Endothelial cell of umbilical vein (primary cell): ENCODE measurements at regions not wholly inside any gene's neighbourhood (a gene's known extent, or its start where the extent isn't known, plus 50 kb on each side); places are given as distances from the start of the nearest gene placed in this dataset.

ENCODE experiments used
- BruUV-seq: library from RNA; stranded (reverse); fragments of 400-500 nt; replicated peaks from 2 replicates; lab custom pipeline; 2021; lab: Mats Ljungman, UMichigan
- CTCF ChIA-PET: fragments of 300-600, 350-600 bp; sonication (Branson Sonifier 250); formaldehyde crosslinking; loops from one replicate; lab custom pipeline; 2021; ENCODE audit warnings: antibody characterized with exemption, inconsistent platforms; lab: Charles Lee
- POLR2A ChIA-PET: fragments of 300-600, 350-600 bp; sonication (Branson Sonifier 250); formaldehyde crosslinking; loops from one replicate; lab custom pipeline; 2021; ENCODE audit warnings: antibody characterized with exemption, inconsistent platforms; lab: Charles Lee
- DNase-seq: peaks from one replicate; pipeline ENCODE4 v3.0.0-alpha.2; 2011; ENCODE audit warnings: low read depth, low spot score
- FAIRE-seq: peaks from 2 replicates; lab custom pipeline; 2011; peaks lifted over from hg19 to GRCh38; lab: Jason Lieb, UNC
- H2AFZ ChIP-seq: 2 replicates; pipeline ENCODE4 v1.6.0; 2012; ENCODE audit warnings: low read depth, low read length, control low read depth, inconsistent platforms
- H3K27ac ChIP-seq: 2 replicates; pipeline ENCODE4 v1.5.1; 2011; ENCODE audit warnings: low read depth, mild to moderate bottlenecking, control low read depth, low read length, moderate library complexity; ENCODE audit not compliant: insufficient read depth
- H3K27me3 ChIP-seq, 2 experiments: 2 replicates each; pipeline versions ENCODE4 v1.6.0 to v1.6.1; 2011; ENCODE audit warnings: low read length in 2 of 2, mixed read lengths in 1 of 2; ENCODE audit not compliant: control insufficient read depth in 2 of 2, insufficient read depth in 2 of 2
- H3K36me3 ChIP-seq, 2 experiments: 2 replicates in 1 of 2; 3 replicates in 1 of 2; pipeline ENCODE4 v1.5.1; 2011; ENCODE audit warnings: low read length in 2 of 2, mild to moderate bottlenecking in 1 of 2, moderate library complexity in 1 of 2; ENCODE audit not compliant: control insufficient read depth in 2 of 2, insufficient read depth in 2 of 2; ENCODE audit errors: extremely low read depth in 1 of 2
- H3K4me1 ChIP-seq: 3 replicates; pipeline ENCODE4 v1.5.1; 2011; ENCODE audit warnings: mild to moderate bottlenecking, low read length; ENCODE audit not compliant: control insufficient read depth, insufficient read depth; ENCODE audit errors: extremely low read depth
- H3K4me2 ChIP-seq: 2 replicates; pipeline ENCODE4 v1.6.1; 2011; ENCODE audit warnings: low read length, control low read depth, mixed read lengths; ENCODE audit not compliant: insufficient read depth
- H3K4me3 ChIP-seq, 3 experiments: fragments of 200-600 bp in 1 of 3; sonication (generic), shearing (Covaris generic) in 1 of 3; replicated peaks in 1 of 3; 2 replicates each; pipeline ENCODE4 v1.5.1; 2011 to 2016; ENCODE audit warnings: control low read depth in 3 of 3, low read length in 3 of 3, mild to moderate bottlenecking in 2 of 3, inconsistent platforms in 1 of 3, low read depth in 1 of 3, moderate library complexity in 1 of 3; ENCODE audit not compliant: insufficient read depth in 1 of 3
- H3K79me2 ChIP-seq: 2 replicates; pipeline ENCODE4 v1.6.0; 2012; ENCODE audit warnings: low read length, inconsistent platforms; ENCODE audit not compliant: control insufficient read depth, insufficient read depth
- H3K9ac ChIP-seq: replicated peaks from 2 replicates; pipeline ENCODE3; 2011; ENCODE audit warnings: low read length, control low read depth; ENCODE audit not compliant: insufficient read depth; ENCODE audit errors: extremely low read depth
- H3K9me1 ChIP-seq: replicated peaks from 3 replicates; pipeline ENCODE4 v1.6.0; 2011; ENCODE audit warnings: mild to moderate bottlenecking, low read length; ENCODE audit not compliant: control insufficient read depth, insufficient read depth; ENCODE audit errors: extremely low read depth
- H3K9me3 ChIP-seq: replicated peaks from 2 replicates; pipeline ENCODE4 v1.5.1; 2012; ENCODE audit warnings: low read length, inconsistent platforms; ENCODE audit not compliant: control insufficient read depth, insufficient read depth
- H4K20me1 ChIP-seq: replicated peaks from 2 replicates; pipeline ENCODE3; 2011; ENCODE audit warnings: mild to moderate bottlenecking, low read length; ENCODE audit not compliant: control insufficient read depth, insufficient read depth; ENCODE audit errors: extremely low read depth
- EZH2 ChIP-seq: IDR thresholded peaks from 2 replicates; pipeline ENCODE4 v1.6.1; 2012; ENCODE audit warnings: borderline replicate concordance, low read depth, mild to moderate bottlenecking, moderate library complexity, low read length, inconsistent platforms; ENCODE audit not compliant: severe bottlenecking
- FOS ChIP-seq: IDR thresholded peaks from 2 replicates; pipeline ENCODE4 v1.6.1; 2011; ENCODE audit warnings: mild to moderate bottlenecking, low read length, moderate library complexity, borderline replicate concordance; ENCODE audit not compliant: insufficient read depth
- GATA2 ChIP-seq: IDR thresholded peaks from 2 replicates; pipeline ENCODE4 v1.7.0; 2011; ENCODE audit warnings: low read depth, mild to moderate bottlenecking, moderate library complexity, mixed read lengths, low read length; ENCODE audit not compliant: insufficient read length, insufficient read depth
- JUN ChIP-seq: IDR thresholded peaks from 2 replicates; pipeline ENCODE4 v1.6.1; 2011; ENCODE audit warnings: borderline replicate concordance, low read depth; ENCODE audit not compliant: insufficient read length, insufficient read depth
- MYC ChIP-seq: IDR thresholded peaks from one replicate; pipeline ENCODE4 v1.6.1; 2011; ENCODE audit warnings: mild to moderate bottlenecking, low read depth, low read length
- POLR2A ChIP-seq: IDR thresholded peaks from 2 replicates; pipeline ENCODE4 v1.6.1; 2012; ENCODE audit warnings: low read depth, mild to moderate bottlenecking, control low read depth, low read length
- POLR2AphosphoS5 ChIP-seq: IDR thresholded peaks from 2 replicates; pipeline ENCODE4 v1.6.1; 2012; ENCODE audit warnings: low read depth, mild to moderate bottlenecking, control low read depth, low read length, moderate library complexity; ENCODE audit not compliant: insufficient read depth
- dilution Hi-C: fragments of 300-500 bp; cut with MboI; formaldehyde crosslinking; loops from one replicate; pipeline ENCODE4 v1.15.0; 2019; ENCODE audit warnings: low sequenced_read_pairs; ENCODE audit not compliant: extremely low pct_ligation_motif_present
- intact Hi-C: fragments of 100-400 bp; cut with micrococcal nuclease; formaldehyde crosslinking; loops from one replicate; pipeline ENCODE4 v1.10.0; 2022
- TF ChIP-seq, protein P1 (sequence below): IDR thresholded peaks from 2 replicates; pipeline ENCODE4 v1.6.1; 2011; ENCODE audit not compliant: insufficient read depth, insufficient read length
- TF ChIP-seq, protein P2 (sequence below), 2 donors: IDR thresholded peaks; 1 replicate in 1 of 2; 2 replicates in 1 of 2; pipeline ENCODE4 v1.5.1; 2011; ENCODE audit warnings: low read length in 2 of 2, mild to moderate bottlenecking in 2 of 2, moderate library complexity in 2 of 2, control low read depth in 1 of 2, inconsistent platforms in 1 of 2, low read depth in 1 of 2; ENCODE audit not compliant: insufficient read depth in 1 of 2; ENCODE audit errors: extremely low read depth in 1 of 2

DNA sequence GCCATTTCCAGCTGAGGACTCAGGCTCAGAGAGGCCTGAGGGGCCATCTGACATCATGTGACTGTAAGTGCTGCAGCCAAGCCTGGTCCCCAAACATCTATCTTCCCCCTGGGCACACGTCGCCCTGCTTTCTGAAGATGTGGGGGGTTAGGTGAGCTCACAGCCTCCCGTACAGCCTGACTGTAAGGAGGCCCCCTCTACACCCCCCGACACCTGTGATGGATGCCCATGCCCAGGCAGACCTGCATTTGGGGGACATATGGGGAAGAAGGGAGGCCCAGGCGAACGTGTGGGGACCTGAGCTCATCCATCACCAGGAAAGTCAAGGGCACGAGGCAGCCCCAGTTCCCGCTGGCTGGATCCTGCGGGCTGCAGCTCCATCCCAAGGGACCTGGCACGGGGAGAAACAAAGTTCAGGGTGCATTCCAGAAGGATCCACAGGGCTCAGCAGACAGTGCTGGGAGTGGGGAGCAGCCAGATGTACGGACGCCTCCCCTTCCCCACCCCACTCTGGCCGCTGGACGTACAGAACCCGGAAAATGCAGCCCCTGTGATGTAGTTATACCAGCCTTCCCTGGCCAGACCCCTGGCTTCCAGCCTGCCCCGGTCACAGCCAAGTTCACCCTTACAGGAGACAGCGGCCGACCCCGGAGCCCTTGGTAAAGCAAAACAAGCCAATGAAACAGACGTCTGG is 1431.4 kb downstream of the BRD1 start:
- H3K9me3 ChIP-seq = peaks cover 14% of the 10 kb centered on the region
- H4K20me1 ChIP-seq = no peaks in the 10 kb centered on the region
- no peak overlapping the region for H3K4me2 ChIP-seq
- no peaks in the 10 kb centered on the region for H3K9me1 ChIP-seq
- FAIRE-seq = no peak
- no peaks in the 10 kb centered on the region for H3K4me1 ChIP-seq
- no peak for TF ChIP-seq JUN
- no peak for TF ChIP-seq FOS
- no peak for TF ChIP-seq EZH2
- no peak for TF ChIP-seq MYC
- no peak for DNase-seq
- no TSS peak for BruUV-seq
- no peak overlapping the region for H3K9ac ChIP-seq
- no peak overlapping the region for H2AFZ ChIP-seq
- intact Hi-C loops = no loop called here
- POLR2A ChIA-PET = no interaction called here
- dilution Hi-C loops = no loop called here
- CTCF ChIA-PET = no interaction called here
- no peaks in the 10 kb centered on the region for H3K36me3 ChIP-seq
- no peak overlapping the region for H3K4me3 ChIP-seq
- no peak overlapping the region for H3K27ac ChIP-seq
- no peaks in the 10 kb centered on the region for H3K27me3 ChIP-seq
- H3K79me2 ChIP-seq = no peaks in the 10 kb centered on the region

DNA sequence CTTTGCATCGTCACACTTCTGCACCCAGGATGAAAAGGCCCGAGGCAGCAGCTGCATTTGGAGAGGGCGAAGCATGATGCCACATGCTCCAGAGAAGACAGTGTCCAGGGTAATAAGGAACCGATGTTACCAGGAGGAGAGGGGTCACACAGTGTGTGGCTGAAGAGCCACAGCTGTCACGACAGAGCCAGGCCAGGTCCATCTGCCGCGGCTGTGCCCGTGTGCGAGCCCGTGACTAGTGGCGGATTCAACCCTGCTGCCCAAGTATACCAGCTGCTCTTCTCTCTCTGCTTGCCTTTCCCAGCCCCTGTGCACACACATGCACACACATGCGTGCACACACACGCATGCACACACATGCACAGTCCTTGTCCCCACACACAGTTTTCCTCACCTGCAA is 1432.5 kb downstream of the BRD1 start:
- Histone ChIP-seq H3K36me3 (no peaks in the 10 kb centered on the region), H3K79me2 (no peaks in the 10 kb centered on the region), H4K20me1 (no peaks in the 10 kb centered on the region), H2AFZ (no peak overlapping the region), H3K9ac (no peak overlapping the region), H3K4me3 (no peak overlapping the region), H3K27ac (no peak overlapping the region), H3K9me3 (peaks cover 17% of the 10 kb centered on the region), H3K27me3 (no peaks in the 10 kb centered on the region), H3K9me1 (no peaks in the 10 kb centered on the region), H3K4me1 (no peaks in the 10 kb centered on the region), H3K4me2 (no peak overlapping the region)
- ChIA-PET CTCF (no interaction called here), POLR2A (no interaction called here)
- FAIRE-seq = no peak
- DNase-seq = no peak
- intact Hi-C loops = no loop called here
- BruUV-seq = no TSS peak
- TF ChIP-seq POLR2A = no peak
- TF ChIP-seq EZH2 = no peak
- TF ChIP-seq, protein P1, sequence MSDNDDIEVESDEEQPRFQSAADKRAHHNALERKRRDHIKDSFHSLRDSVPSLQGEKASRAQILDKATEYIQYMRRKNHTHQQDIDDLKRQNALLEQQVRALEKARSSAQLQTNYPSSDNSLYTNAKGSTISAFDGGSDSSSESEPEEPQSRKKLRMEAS = no peak
- TF ChIP-seq GATA2 = no peak
- no peak for TF ChIP-seq JUN
- TF ChIP-seq MYC = no peak
- no peak for TF ChIP-seq FOS
- TF ChIP-seq POLR2AphosphoS5 = no peak
- TF ChIP-seq, protein P2, sequence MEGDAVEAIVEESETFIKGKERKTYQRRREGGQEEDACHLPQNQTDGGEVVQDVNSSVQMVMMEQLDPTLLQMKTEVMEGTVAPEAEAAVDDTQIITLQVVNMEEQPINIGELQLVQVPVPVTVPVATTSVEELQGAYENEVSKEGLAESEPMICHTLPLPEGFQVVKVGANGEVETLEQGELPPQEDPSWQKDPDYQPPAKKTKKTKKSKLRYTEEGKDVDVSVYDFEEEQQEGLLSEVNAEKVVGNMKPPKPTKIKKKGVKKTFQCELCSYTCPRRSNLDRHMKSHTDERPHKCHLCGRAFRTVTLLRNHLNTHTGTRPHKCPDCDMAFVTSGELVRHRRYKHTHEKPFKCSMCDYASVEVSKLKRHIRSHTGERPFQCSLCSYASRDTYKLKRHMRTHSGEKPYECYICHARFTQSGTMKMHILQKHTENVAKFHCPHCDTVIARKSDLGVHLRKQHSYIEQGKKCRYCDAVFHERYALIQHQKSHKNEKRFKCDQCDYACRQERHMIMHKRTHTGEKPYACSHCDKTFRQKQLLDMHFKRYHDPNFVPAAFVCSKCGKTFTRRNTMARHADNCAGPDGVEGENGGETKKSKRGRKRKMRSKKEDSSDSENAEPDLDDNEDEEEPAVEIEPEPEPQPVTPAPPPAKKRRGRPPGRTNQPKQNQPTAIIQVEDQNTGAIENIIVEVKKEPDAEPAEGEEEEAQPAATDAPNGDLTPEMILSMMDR (IDR thresholded peaks at IDR 0.05; ENCODE audit: extremely low read depth in 1 of 2, insufficient read depth in 1 of 2, low read depth in 1 of 2, low read length in 2 of 2) = no peak
- dilution Hi-C loops = no loop called here
